ENCODE measurements at regions not wholly inside any gene's neighbourhood (a gene's known extent, or its start where the extent isn't known, plus 50 kb on each side); places are given as distances from the start of the nearest gene placed in this dataset.

- TF ChIP-seq REST (IDR thresholded peaks at IDR 0.05), result no peak
- TF ChIP-seq HMGXB4 (CRISPR knock-in tag; IDR thresholded peaks at IDR 0.05; ENCODE audit: borderline replicate concordance), result no peak
- TF ChIP-seq PBX3 (IDR thresholded peaks at IDR 0.05), result no peak
- TF ChIP-seq RNF2 (IDR thresholded peaks at IDR 0.05; ENCODE audit: borderline replicate concordance, low read depth), result no peak
- no peak for TF ChIP-seq CHD2 (IDR thresholded peaks at IDR 0.05; ENCODE audit: low read length, partially characterized antibody)
- no peak for TF ChIP-seq KDM1A (IDR thresholded peaks at IDR 0.05; ENCODE audit: low read depth)
- no peak for TF ChIP-seq CHD4 (IDR thresholded peaks at IDR 0.05; ENCODE audit: borderline replicate concordance)
- no peak for TF ChIP-seq HOXB13 (CRISPR knock-in tag; IDR thresholded peaks at IDR 0.05; ENCODE audit: low read depth)
Measured at GRCh38 chr10:132994185-132994796, 51.9 kb upstream of the CFAP46 start (continued).

GRCh38 chr10:132993271-132994184, 51.2 kb upstream of the CFAP46 start:
- no peak for TF ChIP-seq SREBF2 (IDR thresholded peaks at IDR 0.05)
- ATAC-seq, result no peak
- Histone ChIP-seq H3K4me2 (no peak overlapping the region), H3K4me1 (no peaks in the 10 kb centered on the region), H3K9me3 (no peaks in the 10 kb centered on the region), H3K4me3 (no peak overlapping the region), H3K27ac (no peak overlapping the region)
- FAIRE-seq, result no peak
- ChIA-PET CTCF (interaction anchor here (2.1 kb wide), 1 partner anchor 131 kb away, joined by 5 read pairs; no protein-coding TSS in a partner anchor), POLR2A (no interaction called here)
- DNase-seq (ENCODE audit: low read depth in 1 of 2, low spot score in 1 of 2), result no peak
- WGBS (ENCODE audit: missing lambda C conversion rate), result 86% methylated on average over 35 of the region's 43 CpGs

GRCh38 chr10:132992433-132993215, 50.3 kb upstream of the CFAP46 start:
- ChIA-PET CTCF (no interaction called here), POLR2A (no interaction called here)
- Histone ChIP-seq H3K9me3 (no peaks in the 10 kb centered on the region), H3K27ac (no peak overlapping the region), H3K4me1 (no peaks in the 10 kb centered on the region), H3K4me2 (no peak overlapping the region), H3K4me3 (no peak overlapping the region)
- WGBS (ENCODE audit: missing lambda C conversion rate), result 73% methylated on average over 13 of the region's 36 CpGs
- TF ChIP-seq RAD21 (conservative IDR thresholded peaks at IDR 0.05 in 1 of 2, IDR thresholded peaks at IDR 0.05 in 1 of 2) (no peak), ZFP36 (IDR thresholded peaks at IDR 0.05; ENCODE audit: borderline replicate concordance, partially characterized antibody) (no peak), HES2 (IDR thresholded peaks at IDR 0.05) (no peak), BHLHE40 (IDR thresholded peaks at IDR 0.05; ENCODE audit: low read depth, low read length) (no peak), E2F6 (IDR thresholded peaks at IDR 0.05; ENCODE audit: borderline replicate concordance, low read depth) (no peak), RNF2 (IDR thresholded peaks at IDR 0.05; ENCODE audit: borderline replicate concordance, low read depth) (no peak)
- DNase-seq (ENCODE audit: low read depth in 1 of 2, low spot score in 1 of 2), result no peak
- no peak for FAIRE-seq
- ATAC-seq, result no peak

All from A549 (cell line).